K562 (cell line): ENCODE measurements at regions not wholly inside any gene's neighbourhood (a gene's known extent, or its start where the extent isn't known, plus 50 kb on each side); places are given as distances from the start of the nearest gene placed in this dataset.
A peak's percentile ranks its signal among the peaks of the same experiment; 100 is the strongest.

Source experiments
- ATAC-seq: fragments of 200-7000 bp; cut with Tn5 transposase; 3 replicates; pipeline ENCODE4 v1.9.1; 2020; ENCODE audit warnings: moderate library complexity
- BruUV-seq: library from RNA; stranded (reverse); fragments of 400-500 nt; replicated peaks from 2 replicates; lab custom pipeline; 2021; lab: Mats Ljungman, UMichigan
- CTCF ChIA-PET: fragments of 300-600 bp; formaldehyde crosslinking; extraction: SDS; loops from one replicate; lab custom pipeline; 2021; ENCODE audit warnings: low intra/inter-chr PET ratio; lab: Yijun Ruan, JAX
- POLR2A ChIA-PET: fragments of 300-600, 350-650 bp; sonication (Branson Sonifier 250); formaldehyde crosslinking; extraction: SDS; loops from one replicate; lab custom pipeline; 2021; ENCODE audit warnings: antibody characterized with exemption, inconsistent platforms; lab: Yijun Ruan, JAX
- DNase-seq, 4 experiments: peaks; one replicate each; pipeline versions ENCODE4 v3.0.0 to v3.0.0-alpha.2; 2011 to 2018; ENCODE audit warnings: low spot score in 3 of 4, mixed read lengths in 3 of 4; ENCODE audit errors: extremely low read depth in 1 of 4
- FAIRE-seq: peaks from 2 replicates; lab custom pipeline; 2011; peaks lifted over from hg19 to GRCh38; lab: Jason Lieb, UNC
- H2AFZ ChIP-seq: 2 replicates; pipeline ENCODE4 v1.6.0; 2011; ENCODE audit warnings: low read depth, low read length, control low read depth, inconsistent platforms
- H3K27ac ChIP-seq: fragments of 200-600 bp; 3 replicates; pipeline ENCODE4 v1.8.0; 2011; ENCODE audit warnings: low read depth, mild to moderate bottlenecking, control low read depth, inconsistent platforms, low read length, moderate library complexity, mixed read lengths; ENCODE audit errors: extremely low read depth
- H3K27me3 ChIP-seq, 2 experiments: fragments of 300-600 bp in 1 of 2; 2 replicates in 1 of 2; 3 replicates in 1 of 2; pipeline versions ENCODE4 v1.6.0 to v1.8.0; 2011; ENCODE audit warnings: inconsistent platforms in 2 of 2, low read length in 2 of 2, mild to moderate bottlenecking in 1 of 2, mixed read lengths in 1 of 2, moderate library complexity in 1 of 2; ENCODE audit not compliant: control insufficient read depth in 2 of 2, insufficient read depth in 2 of 2
- H3K36me3 ChIP-seq: fragments of 300-600 bp; 3 replicates; pipeline ENCODE4 v1.8.0; 2011; ENCODE audit warnings: mild to moderate bottlenecking, low read length, inconsistent platforms; ENCODE audit not compliant: control insufficient read depth, insufficient read depth
- H3K4me1 ChIP-seq, 2 experiments: fragments of 200-600 bp in 1 of 2; replicated peaks in 1 of 2; 2 replicates in 1 of 2; 3 replicates in 1 of 2; pipeline versions ENCODE4 v1.5.1 to v1.8.0; 2011; ENCODE audit warnings: inconsistent platforms in 2 of 2, low read length in 2 of 2, mild to moderate bottlenecking in 1 of 2, mixed read lengths in 1 of 2, moderate library complexity in 1 of 2; ENCODE audit not compliant: control insufficient read depth in 2 of 2, insufficient read depth in 2 of 2
- H3K4me2 ChIP-seq: 2 replicates; pipeline ENCODE4 v1.6.1; 2011; ENCODE audit warnings: low read length, control low read depth, inconsistent platforms, mixed read lengths; ENCODE audit not compliant: insufficient read depth
- H3K4me3 ChIP-seq: fragments of 200-600 bp; sonication (generic), shearing (Covaris generic); 2 replicates; pipeline ENCODE4 v1.5.1; 2016; ENCODE audit warnings: control low read depth, inconsistent platforms
- H3K79me2 ChIP-seq: fragments of 200-600 bp; 3 replicates; pipeline ENCODE4 v1.8.0; 2011; ENCODE audit warnings: low read length, inconsistent platforms; ENCODE audit not compliant: control insufficient read depth, insufficient read depth
- H3K9ac ChIP-seq, 2 experiments: 2 replicates each; pipeline versions ENCODE4 v1.6.0 to v1.6.1; 2011; ENCODE audit warnings: low read depth in 2 of 2, low read length in 2 of 2, control low read depth in 1 of 2, inconsistent platforms in 1 of 2, mild to moderate bottlenecking in 1 of 2, mixed read lengths in 1 of 2; ENCODE audit not compliant: insufficient read depth in 1 of 2
- H3K9me1 ChIP-seq: one replicate; pipeline ENCODE4 v1.6.0; 2011; ENCODE audit warnings: inconsistent platforms, mild to moderate bottlenecking, low read length, moderate library complexity; ENCODE audit not compliant: control insufficient read depth, insufficient read depth
- H3K9me3 ChIP-seq: replicated peaks from 2 replicates; pipeline ENCODE4 v1.5.1; 2011; ENCODE audit warnings: low read depth, low read length, inconsistent platforms; ENCODE audit not compliant: control insufficient read depth, insufficient read depth
- H4K20me1 ChIP-seq: replicated peaks from 2 replicates; pipeline ENCODE4 v1.6.1; 2011; ENCODE audit warnings: low read length, inconsistent platforms, mixed read lengths; ENCODE audit not compliant: control insufficient read depth, insufficient read depth
- ADNP ChIP-seq: fragments of 200-800 bp; sonication (Bioruptor generic); IDR thresholded peaks from 2 replicates; pipeline ENCODE4 v1.6.1; 2016; ENCODE audit warnings: missing genetic modification characterization, missing compliant biosample characterization
- ASH1L ChIP-seq: fragments of 450-650 bp; IDR thresholded peaks from 2 replicates; pipeline ENCODE4 v1.6.1; 2018; ENCODE audit warnings: borderline replicate concordance, mild to moderate bottlenecking, low read depth; ENCODE audit not compliant: partially characterized antibody
- BCOR ChIP-seq: fragments of 450-650 bp; IDR thresholded peaks from 2 replicates; pipeline ENCODE4 v1.6.1; 2016
- ESRRA ChIP-seq: fragments of 450-650 bp; IDR thresholded peaks from 2 replicates; pipeline ENCODE4 v1.6.1; 2014; ENCODE audit warnings: low read depth, mild to moderate bottlenecking, moderate library complexity, borderline replicate concordance
- FOXA3 ChIP-seq, 2 experiments: fragments of 450-650 bp in 1 of 2; sonication (generic) in 1 of 2; formaldehyde crosslinking; IDR thresholded peaks in 1 of 2; conservative IDR thresholded peaks in 1 of 2; 2 replicates each; pipeline versions ENCODE4 v1.4.0 to v1.8.0; 2020 to 2022; ENCODE audit warnings: mild to moderate bottlenecking in 2 of 2, missing genetic modification reagents in 1 of 2
- HDAC2 ChIP-seq: fragments of 450-650 bp; IDR thresholded peaks from 2 replicates; pipeline ENCODE4 v1.6.1; 2016; ENCODE audit warnings: mild to moderate bottlenecking
- KDM1A ChIP-seq, 2 experiments: fragments of 450-650 bp; IDR thresholded peaks; 2 replicates each; pipeline ENCODE4 v1.6.1; 2016; ENCODE audit warnings: mild to moderate bottlenecking in 2 of 2
- MIER1 ChIP-seq: fragments of 450-650 bp; IDR thresholded peaks from 2 replicates; pipeline ENCODE4 v1.6.1; 2016; ENCODE audit warnings: antibody characterized with exemption, mild to moderate bottlenecking, low read depth
- MTA2 ChIP-seq: fragments of 450-650 bp; IDR thresholded peaks from 2 replicates; pipeline ENCODE4 v1.6.1; 2016; ENCODE audit warnings: low read depth
- NR3C1 ChIP-seq: sonication (generic); formaldehyde crosslinking; IDR thresholded peaks from 2 replicates; pipeline ENCODE4 v1.8.1; 2022; ENCODE audit warnings: missing genetic modification reagents
- RBM25 ChIP-seq: fragments of 200-400 bp; formaldehyde crosslinking; IDR thresholded peaks from 2 replicates; pipeline ENCODE4 v1.6.1; 2018; ENCODE audit warnings: low read length, low read depth, moderate library complexity; ENCODE audit not compliant: severe bottlenecking
- RCOR1 ChIP-seq, 2 experiments: IDR thresholded peaks; 2 replicates each; pipeline ENCODE4 v1.6.1; 2012; ENCODE audit warnings: low read depth in 2 of 2, low read length in 2 of 2, borderline replicate concordance in 1 of 2, improper control_type of control experiment in 1 of 2
- SMARCA5 ChIP-seq: fragments of 450-650 bp; IDR thresholded peaks from 2 replicates; pipeline ENCODE4 v1.6.1; 2016
- THRAP3 ChIP-seq: fragments of 450-650 bp; IDR thresholded peaks from 2 replicates; pipeline ENCODE4 v1.6.1; 2016; ENCODE audit warnings: mild to moderate bottlenecking, inconsistent platforms, borderline replicate concordance
- ZFP36 ChIP-seq: fragments of 150-350 bp; IDR thresholded peaks from 2 replicates; pipeline ENCODE4 v1.6.1; 2018; ENCODE audit warnings: low read length, low read depth; ENCODE audit not compliant: partially characterized antibody
- ZNF121 ChIP-seq: sonication (generic); formaldehyde crosslinking; conservative IDR thresholded peaks from 2 replicates; pipeline ENCODE4 v1.8.0; 2022; ENCODE audit warnings: missing genetic modification reagents
- ZNF23 ChIP-seq: fragments of 250-450 bp; sonication (Bioruptor Pico); IDR thresholded peaks from 2 replicates; pipeline ENCODE4 v1.4.0; 2020; ENCODE audit warnings: mild to moderate bottlenecking
- ZNF436 ChIP-seq: fragments of 250-450, 450-650 bp; sonication (Bioruptor Pico); formaldehyde crosslinking; IDR thresholded peaks from 2 replicates; pipeline ENCODE4 v1.7.0; 2020; ENCODE audit warnings: mild to moderate bottlenecking
- ZNF766 ChIP-seq: fragments of 200-800 bp; sonication (Bioruptor generic); conservative IDR thresholded peaks from 2 replicates; pipeline ENCODE4 v1.6.1; 2016; ENCODE audit warnings: missing genetic modification characterization, missing compliant biosample characterization
- WGBS: fragments of 100-300 bp; shearing (Covaris generic); methylation state at CpG from one replicate; pipeline ENCODE4 v1.1.6; 2016; ENCODE audit warnings: low coverage, mixed read lengths; ENCODE audit not compliant: insufficient coverage; ENCODE audit errors: missing lambda C conversion rate; 5-methylcytosine and 5-hydroxymethylcytosine counted together
- in situ Hi-C: fragments of 300-500 bp; cut with MboI; formaldehyde crosslinking; loops from 4 replicates; pipeline ENCODE4 v1.15.0; 2018; ENCODE audit warnings: inconsistent platforms, mixed read lengths
- intact Hi-C: fragments of 100-400 bp; cut with micrococcal nuclease; formaldehyde crosslinking; loops from 2 replicates; pipeline ENCODE4 v1.14.2; 2022

DNA sequence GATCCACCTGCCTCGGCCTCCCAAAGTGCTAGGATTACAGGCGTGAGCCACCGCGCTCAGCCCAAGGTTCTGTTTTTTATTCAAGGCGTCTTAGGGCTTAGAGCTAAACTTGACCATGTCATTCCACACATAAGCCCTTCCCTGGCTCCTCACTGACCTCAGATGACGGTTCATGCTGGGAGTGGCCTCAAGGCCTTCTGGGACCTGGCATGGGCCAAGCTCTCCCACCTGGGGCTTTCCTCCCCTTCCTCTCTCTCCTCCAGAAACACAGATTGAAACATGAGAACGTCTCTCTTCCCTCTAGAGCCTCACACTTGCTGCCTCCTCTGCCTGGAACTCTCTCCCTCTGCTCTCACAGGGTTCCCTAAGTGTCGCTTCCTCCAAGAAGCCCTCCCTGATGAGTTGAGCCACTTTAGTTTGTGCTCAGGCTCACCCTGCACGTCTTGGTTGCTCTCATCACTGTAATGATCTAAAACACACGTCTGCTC is 155.6 kb upstream of the IER5L start:
- no peak for ATAC-seq
- POLR2A ChIA-PET = interaction anchor here (0.6 to 1.2 kb wide), 5 partner anchors 10 to 162 kb away, joined by 3 to 4 read pairs (median 3); no protein-coding TSS in a partner anchor
- in situ Hi-C loops (loop anchor here (25.0 kb wide), 1 partner anchor 279 kb away; the partner anchor contains the start of gene C9orf50), intact Hi-C loops (loop anchor here (5.0 kb wide), 1 partner anchor 156 kb away; the partner anchor contains the start of gene IER5L)
- no TSS peak for BruUV-seq
- no peak for FAIRE-seq
- Histone ChIP-seq H2AFZ (peak overlapping the region; percentile 84), H3K27ac (peak overlapping the region; percentile 63; the same call in 1 of the 3 replicates), H3K4me3 (no peak overlapping the region), H3K79me2 (no peaks in the 10 kb centered on the region), H3K4me1 (peaks cover 14 to 32% of the 10 kb centered on the region in 2 experiments), H3K27me3 (no peaks in the 10 kb centered on the region), H3K9me3 (0 out of 2 replicates have a peak, but pooled peaks cover 10% of the 10 kb centered on the region), H3K36me3 (no peaks in the 10 kb centered on the region), H4K20me1 (no peaks in the 10 kb centered on the region), H3K9me1 (no peaks in the 10 kb centered on the region), H3K4me2 (peak overlapping the region; percentile 61; the same call in 1 of the 2 replicates), H3K9ac (peak overlapping the region in 1 of 2 experiments; percentile 89; a peak in 3 of 4 replicates)
- WGBS = 69% methylated on average over 9 of the region's 10 CpGs
- DNase-seq = no peak
- CTCF ChIA-PET = interaction anchor here (0.6 kb wide), 1 partner anchor 61 kb away, joined by 3 read pairs; no protein-coding TSS in a partner anchor
- TF ChIP-seq ZNF766 (CRISPR knock-in tag) (0 out of 2 replicates have a peak, but pooled peaks have one; percentile 15), ZNF121 (CRISPR knock-in tag) (0 out of 2 replicates have a peak, but pooled peaks have one; percentile 0), SMARCA5 (peak; percentile 91), ASH1L (no peak), RBM25 (peak; percentile 38), ESRRA (no peak), MTA2 (no peak), NR3C1 (CRISPR knock-in tag) (no peak), MIER1 (no peak), ZFP36 (peak; percentile 99), HDAC2 (peak; percentile 65; the same call in 1 of the 2 replicates), ZNF436 (peak; percentile 69; the same call in 1 of the 2 replicates), ZNF23 (CRISPR knock-in tag) (no peak), BCOR (peak; percentile 95), THRAP3 (no peak), FOXA3 (CRISPR knock-in tag; conservative IDR thresholded peaks at IDR 0.05 in 1 of 2, IDR thresholded peaks at IDR 0.05 in 1 of 2) (peak in 1 of 2 experiments; percentile 6; a peak in 1 of 4 replicates), KDM1A (IDR thresholded peaks at IDR 0.05) (peak; percentile 72 to 76; a peak in 3 of 4 replicates), ADNP (tag) (peak; percentile 64), RCOR1 (IDR thresholded peaks at IDR 0.05; ENCODE audit: borderline replicate concordance in 1 of 2, low read depth in 2 of 2, low read length in 2 of 2) (peak in 1 of 2 experiments; percentile 41; a peak in 2 of 4 replicates)
